GM19438 (cell line): ENCODE measurements at regions not wholly inside any gene's neighbourhood (a gene's known extent, or its start where the extent isn't known, plus 50 kb on each side); places are given as distances from the start of the nearest gene placed in this dataset.

ENCODE experiments used
- ATAC-seq: cut with Tn5 transposase; IDR thresholded peaks from one replicate; pipeline ENCODE4 v1.9.1; 2021; ENCODE audit warnings: low read depth; ENCODE audit not compliant: unreplicated experiment

- no peak for ATAC-seq
These were observed 161.3 kb upstream of the IFNG-AS1 start for GRCh38 chr12:67827820-67828383.

DNA sequence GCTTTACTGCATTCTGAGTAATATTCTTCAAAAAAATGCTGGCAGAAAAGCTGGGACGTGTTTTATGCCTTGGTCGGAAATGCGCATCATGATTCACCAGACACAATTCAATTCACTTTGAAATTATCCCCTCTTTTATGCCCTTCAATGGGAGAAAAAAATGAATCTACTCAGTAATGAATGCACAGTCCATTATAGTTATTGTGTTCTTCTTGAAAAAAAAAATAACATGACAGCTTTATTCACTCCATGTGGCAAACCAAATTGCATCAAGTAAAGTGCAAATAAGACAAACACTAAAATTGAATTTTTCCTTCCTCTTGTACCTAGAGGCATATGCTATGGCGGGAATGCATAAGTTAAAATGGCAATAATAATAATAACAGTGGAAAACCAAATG lies 159.4 kb upstream of the IFNG-AS1 start:
- ATAC-seq, result no peak

- ATAC-seq, result no peak
These were observed 157.1 kb upstream of the IFNG-AS1 start for GRCh38 chr12:67832155-67832554.

DNA sequence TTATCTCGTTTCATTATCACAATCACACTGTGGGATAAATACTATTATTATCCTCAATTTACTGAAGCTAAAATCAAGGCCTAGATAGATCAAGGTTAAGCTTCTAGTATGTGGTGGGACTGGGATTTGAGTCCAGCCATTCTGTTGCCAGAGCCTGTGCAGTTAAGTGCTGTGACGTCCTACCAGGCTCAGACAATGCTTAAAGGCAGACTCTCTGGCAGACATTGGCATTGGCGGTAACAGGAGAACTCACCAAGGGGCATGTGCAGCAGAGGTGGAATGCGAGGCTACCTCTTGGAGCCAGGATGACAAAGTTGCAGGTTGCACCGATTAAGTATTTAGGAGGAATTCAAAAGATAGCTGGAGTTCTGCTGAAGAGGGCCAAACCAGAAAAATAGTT lies 155.6 kb upstream of the IFNG-AS1 start:
- ATAC-seq, result no peak

- ATAC-seq, result no peak
These were observed 151.4 kb upstream of the IFNG-AS1 start for GRCh38 chr12:67837876-67838275.

- no peak for ATAC-seq
These were observed 147.1 kb upstream of the IFNG-AS1 start for GRCh38 chr12:67842124-67842523.

- no peak for ATAC-seq
These were observed 146.0 kb upstream of the IFNG-AS1 start for GRCh38 chr12:67843257-67843656.

GRCh38 chr12:67852701-67853100 lies 136.5 kb upstream of the IFNG-AS1 start:
- ATAC-seq, result no peak

DNA sequence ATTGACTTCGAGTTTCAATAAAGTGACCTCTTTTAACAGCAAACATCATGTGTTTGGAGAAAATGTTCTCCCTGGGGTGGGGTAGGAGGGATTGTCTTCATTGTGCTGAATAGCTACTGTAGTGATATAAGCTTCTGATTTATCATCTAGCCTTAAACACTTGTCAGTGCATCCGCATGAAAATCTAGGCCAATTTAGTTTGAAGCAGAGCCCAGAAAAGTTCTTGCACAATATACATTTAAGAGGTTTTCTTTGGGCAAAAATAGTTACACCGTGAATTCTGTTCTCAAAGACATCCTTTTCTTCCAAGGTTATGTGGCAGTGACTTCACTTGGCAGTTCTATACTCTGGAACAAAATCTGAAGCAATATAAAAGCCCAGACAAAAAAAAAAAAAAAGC lies 136.0 kb upstream of the IFNG-AS1 start:
- ATAC-seq, result no peak

GRCh38 chr12:67854351-67854750 lies 134.9 kb upstream of the IFNG-AS1 start:
- ATAC-seq, result no peak

- ATAC-seq, result no peak
These were observed 134.1 kb upstream of the IFNG-AS1 start for GRCh38 chr12:67855103-67855502.

- no peak for ATAC-seq
These were observed 118.0 kb upstream of the IFNG-AS1 start for GRCh38 chr12:67871231-67871630.

GRCh38 chr12:67873355-67873754 lies 115.9 kb upstream of the IFNG-AS1 start:
- ATAC-seq, result no peak

GRCh38 chr12:67876305-67876915 lies 112.8 kb upstream of the IFNG-AS1 start:
- no peak for ATAC-seq

DNA sequence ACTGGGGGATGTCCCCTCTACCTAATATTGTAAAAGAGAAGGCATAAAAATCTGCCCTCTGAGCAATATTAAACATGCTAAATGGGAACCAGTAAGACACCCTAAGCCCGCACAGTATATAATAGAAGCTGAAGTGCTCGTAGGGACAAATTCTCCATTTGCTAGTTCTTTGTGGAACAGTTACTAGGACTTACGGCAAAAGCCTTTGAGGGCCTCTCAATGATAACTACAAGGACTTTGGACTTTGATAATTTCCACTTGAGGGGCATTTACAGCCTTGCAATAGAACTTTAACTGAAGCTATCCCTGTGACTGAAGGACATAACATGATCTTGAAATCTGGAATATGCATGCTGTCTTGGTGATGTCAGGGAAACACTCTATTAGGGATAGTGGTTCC lies 111.5 kb upstream of the IFNG-AS1 start:
- no peak for ATAC-seq

GRCh38 chr12:67879937-67880336 lies 109.3 kb upstream of the IFNG-AS1 start:
- no peak for ATAC-seq

DNA sequence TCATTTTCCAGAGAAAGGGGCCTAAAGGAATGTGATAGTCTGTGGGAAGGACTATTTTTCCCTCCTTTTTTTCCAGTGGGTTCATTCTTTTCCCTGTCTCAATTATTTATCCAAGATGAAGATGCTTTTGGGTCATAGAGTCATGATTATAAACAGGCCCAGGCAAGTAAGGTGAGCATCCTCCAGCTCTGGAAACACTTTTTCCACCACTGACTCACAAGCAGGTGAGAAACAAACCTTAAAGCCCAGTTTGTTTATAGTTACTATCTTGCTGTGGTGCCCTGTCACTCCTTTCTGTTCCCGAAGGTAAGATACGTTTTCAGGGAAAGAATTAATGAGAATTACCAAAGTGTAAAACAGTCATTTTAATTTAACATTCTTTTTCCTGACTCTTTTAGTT lies 107.7 kb upstream of the IFNG-AS1 start:
- no peak for ATAC-seq

GRCh38 chr12:67884596-67884995 lies 104.7 kb upstream of the IFNG-AS1 start:
- no peak for ATAC-seq

DNA sequence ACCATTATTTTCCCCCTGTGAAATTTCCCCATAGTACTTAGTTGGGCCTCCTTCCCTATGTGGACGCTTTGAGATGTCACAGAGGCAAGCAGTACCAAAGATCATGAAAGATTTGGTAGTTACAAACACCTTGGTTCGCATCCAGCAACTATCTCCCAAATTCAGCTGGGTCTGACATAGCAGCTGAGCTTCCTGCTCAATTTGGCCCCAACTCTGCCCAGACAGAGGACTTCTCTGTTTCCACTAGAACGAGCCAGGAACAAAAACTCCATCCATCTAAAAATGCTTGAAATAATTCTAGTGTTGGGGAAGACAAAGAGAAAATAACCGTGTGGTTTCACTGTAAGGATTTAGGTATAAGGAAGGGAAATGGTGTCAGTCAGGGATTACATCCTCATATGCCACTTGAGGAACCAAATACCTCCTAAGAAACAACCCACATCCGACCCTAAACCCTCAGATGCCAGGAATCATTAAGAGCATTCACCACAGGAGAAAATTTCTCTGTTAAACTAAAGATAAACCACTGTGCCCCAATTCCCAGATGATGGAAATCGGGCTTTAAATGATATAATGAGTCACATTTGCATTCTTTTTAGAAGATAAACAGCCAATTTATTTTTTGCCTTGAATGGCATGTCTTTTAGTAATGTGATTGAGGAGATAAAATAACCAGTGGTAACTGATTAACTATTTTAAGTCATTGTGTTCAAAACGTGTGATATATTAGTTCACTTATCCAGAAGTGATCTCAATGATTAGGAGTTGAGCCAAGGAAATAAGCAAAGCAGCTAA lies 103.7 kb upstream of the IFNG-AS1 start:
- no peak for ATAC-seq

DNA sequence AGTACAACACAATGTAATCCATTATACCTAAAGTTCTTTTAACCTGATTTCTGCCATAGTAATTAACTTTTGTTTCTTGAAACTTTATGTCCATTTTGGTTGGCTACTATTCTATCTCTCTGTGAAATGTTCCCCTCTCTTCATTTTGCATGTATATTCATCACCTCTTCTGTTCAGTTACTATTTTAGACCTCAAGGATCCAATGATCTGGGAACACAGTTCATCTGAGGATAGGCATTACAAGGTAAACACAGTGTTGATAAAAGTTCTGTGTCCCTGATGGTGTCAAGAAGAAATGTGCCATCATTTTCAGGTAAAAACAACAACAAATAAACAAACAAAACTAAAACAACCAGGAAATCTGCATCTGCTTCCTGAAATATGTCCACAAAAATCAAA lies 102.2 kb upstream of the IFNG-AS1 start:
- ATAC-seq, result no peak

GRCh38 chr12:67889931-67890330 lies 99.3 kb upstream of the IFNG-AS1 start:
- ATAC-seq, result no peak

- no peak for ATAC-seq
These were observed 98.5 kb upstream of the IFNG-AS1 start for GRCh38 chr12:67890726-67891258.
